ENCODE measurements at regions not wholly inside any gene's neighbourhood (a gene's known extent, or its start where the extent isn't known, plus 50 kb on each side); places are given as distances from the start of the nearest gene placed in this dataset.
A peak's percentile ranks its signal among the peaks of the same experiment; 100 is the strongest.

- no peak for DNase-seq (ENCODE audit: low spot score)
- no peak overlapping the region for H3K4me3 ChIP-seq (ENCODE audit: low read depth, low read length, poor library complexity, severe bottlenecking)
- no peaks in the 10 kb centered on the region for H3K4me1 ChIP-seq (ENCODE audit: insufficient read depth, low read length, poor library complexity, severe bottlenecking)
- no peak overlapping the region for H3K27ac ChIP-seq (ENCODE audit: low read depth, low read length, poor library complexity, severe bottlenecking)
- no peaks in the 10 kb centered on the region for H3K36me3 ChIP-seq (ENCODE audit: insufficient read depth, low read length, poor library complexity, severe bottlenecking)
- POLR2A ChIA-PET (ENCODE audit: low non-redundant PET): no interaction called here
- no peaks in the 10 kb centered on the region for H3K27me3 ChIP-seq (replicated peaks; ENCODE audit: insufficient read depth, low read depth, low read length, poor library complexity)
- intact Hi-C loops (cut with micrococcal nuclease; ENCODE audit: unreplicated experiment): no loop called here
- no peak for TF ChIP-seq EZH2 (IDR thresholded peaks at IDR 0.05; ENCODE audit: borderline replicate concordance, low read depth, low read length, poor library complexity, severe bottlenecking)
- peak; percentile 42 for TF ChIP-seq CTCF (conservative IDR thresholded peaks at IDR 0.05; ENCODE audit: low read depth, low read length)
- CTCF ChIA-PET: no interaction called here
- no peaks in the 10 kb centered on the region for H3K9me3 ChIP-seq (ENCODE audit: low read depth, low read length, poor library complexity, severe bottlenecking)
- no TSS peak for BruUV-seq (replicated peaks)
Observed at GRCh38 chr4:162839814-162840213, 326.9 kb downstream of the NAF1 start.

- intact Hi-C loops (cut with micrococcal nuclease; ENCODE audit: unreplicated experiment): no loop called here
Observed at GRCh38 chr4:162838671-162839070, 328.0 kb downstream of the NAF1 start.

GRCh38 chr4:162837679-162838078 is 329.0 kb downstream of the NAF1 start:
- no peak overlapping the region for H3K4me3 ChIP-seq (ENCODE audit: low read depth, low read length, poor library complexity, severe bottlenecking)
- no peaks in the 10 kb centered on the region for H3K4me1 ChIP-seq (ENCODE audit: insufficient read depth, low read length, poor library complexity, severe bottlenecking)
- BruUV-seq (replicated peaks): no TSS peak
- POLR2A ChIA-PET (ENCODE audit: low non-redundant PET): no interaction called here
- H3K27me3 ChIP-seq (replicated peaks; ENCODE audit: insufficient read depth, low read depth, low read length, poor library complexity): no peaks in the 10 kb centered on the region
- H3K27ac ChIP-seq (ENCODE audit: low read depth, low read length, poor library complexity, severe bottlenecking): no peak overlapping the region
- no peaks in the 10 kb centered on the region for H3K36me3 ChIP-seq (ENCODE audit: insufficient read depth, low read length, poor library complexity, severe bottlenecking)
- no peak for TF ChIP-seq CTCF (conservative IDR thresholded peaks at IDR 0.05; ENCODE audit: low read depth, low read length)
- no peak for TF ChIP-seq EZH2 (IDR thresholded peaks at IDR 0.05; ENCODE audit: borderline replicate concordance, low read depth, low read length, poor library complexity, severe bottlenecking)
- intact Hi-C loops (cut with micrococcal nuclease; ENCODE audit: unreplicated experiment): no loop called here
- no peak for DNase-seq (ENCODE audit: low spot score)
- CTCF ChIA-PET: no interaction called here
- no peaks in the 10 kb centered on the region for H3K9me3 ChIP-seq (ENCODE audit: low read depth, low read length, poor library complexity, severe bottlenecking)

More at GRCh38 chr4:162838671-162839070, 328.0 kb downstream of the NAF1 start:
- no TSS peak for BruUV-seq (replicated peaks)
- H3K9me3 ChIP-seq (ENCODE audit: low read depth, low read length, poor library complexity, severe bottlenecking): no peaks in the 10 kb centered on the region
- no peak for DNase-seq (ENCODE audit: low spot score)
- TF ChIP-seq EZH2 (IDR thresholded peaks at IDR 0.05; ENCODE audit: borderline replicate concordance, low read depth, low read length, poor library complexity, severe bottlenecking) (no peak), CTCF (conservative IDR thresholded peaks at IDR 0.05; ENCODE audit: low read depth, low read length) (no peak)
- H3K36me3 ChIP-seq (ENCODE audit: insufficient read depth, low read length, poor library complexity, severe bottlenecking): no peaks in the 10 kb centered on the region
- H3K4me3 ChIP-seq (ENCODE audit: low read depth, low read length, poor library complexity, severe bottlenecking): no peak overlapping the region
- ChIA-PET CTCF (no interaction called here), POLR2A (ENCODE audit: low non-redundant PET) (no interaction called here)
- no peaks in the 10 kb centered on the region for H3K4me1 ChIP-seq (ENCODE audit: insufficient read depth, low read length, poor library complexity, severe bottlenecking)
- no peak overlapping the region for H3K27ac ChIP-seq (ENCODE audit: low read depth, low read length, poor library complexity, severe bottlenecking)
- H3K27me3 ChIP-seq (replicated peaks; ENCODE audit: insufficient read depth, low read depth, low read length, poor library complexity): no peaks in the 10 kb centered on the region

Data from A673 (cell line).